SK-N-MC (cell line): ENCODE measurements at regions not wholly inside any gene's neighbourhood (a gene's known extent, or its start where the extent isn't known, plus 50 kb on each side); places are given as distances from the start of the nearest gene placed in this dataset.

Experiments
- EZH2 ChIP-seq: fragments of 200-600 bp; sonication (generic); IDR thresholded peaks from one replicate; pipeline ENCODE4 v1.6.1; 2017; ENCODE audit warnings: antibody characterized with exemption
- FOXP2 ChIP-seq: optimal IDR thresholded peaks from 2 replicates; pipeline ENCODE3; 2011; ENCODE audit warnings: mild to moderate bottlenecking, moderate library complexity; ENCODE audit not compliant: insufficient read depth; ENCODE audit errors: extremely low read length, control extremely low read depth
- POLR2AphosphoS5 ChIP-seq: IDR thresholded peaks from 2 replicates; pipeline ENCODE4 v1.6.1; 2012; ENCODE audit warnings: mild to moderate bottlenecking, low read depth, low read length, borderline replicate concordance

- no peak for TF ChIP-seq POLR2AphosphoS5
- TF ChIP-seq FOXP2: no peak
- TF ChIP-seq EZH2: no peak
Observed at GRCh38 chr6:111986651-111987050, 67.3 kb upstream of the CCN6 start.
